ENCODE measurements at regions not wholly inside any gene's neighbourhood (a gene's known extent, or its start where the extent isn't known, plus 50 kb on each side); places are given as distances from the start of the nearest gene placed in this dataset.

- ChIA-PET CTCF (interaction anchor here (1.2 kb wide), 2 partner anchors 22 to 38 kb away, joined by 3 to 4 read pairs; no protein-coding TSS in a partner anchor), POLR2A (no interaction called here)
- no peak overlapping the region for H3K27ac Mint-ChIP-seq
- DNase-seq (ENCODE audit: low spot score): no peak
- H3K27me3 Mint-ChIP-seq (ENCODE audit: low read depth): peaks cover 6% of the 10 kb centered on the region; the same call in 1 of the 2 replicates
- H3K9me3 Mint-ChIP-seq: no peaks in the 10 kb centered on the region; the same call in 1 of the 2 replicates
- ATAC-seq: no peak
- TF ChIP-seq SMAD4 (CRISPR knock-in tag; IDR thresholded peaks at IDR 0.05): no peak
- no peak for TF ChIP-seq ATF6 (CRISPR knock-in tag; IDR thresholded peaks at IDR 0.05)
- no peak for TF ChIP-seq ZNF281 (CRISPR knock-in tag; IDR thresholded peaks at IDR 0.05)
- TF ChIP-seq USF1 (CRISPR knock-in tag; IDR thresholded peaks at IDR 0.05): no peak
- no peak for TF ChIP-seq ESRRA (CRISPR knock-in tag; IDR thresholded peaks at IDR 0.05; ENCODE audit: borderline replicate concordance)
- no peak for TF ChIP-seq EMX1 (CRISPR knock-in tag; IDR thresholded peaks at IDR 0.05)
- no peak for TF ChIP-seq SP1 (CRISPR knock-in tag; conservative IDR thresholded peaks at IDR 0.05)
- no peak for TF ChIP-seq ZBTB21 (CRISPR knock-in tag; IDR thresholded peaks at IDR 0.05; ENCODE audit: borderline replicate concordance)
- TF ChIP-seq IRF1 (CRISPR knock-in tag; IDR thresholded peaks at IDR 0.05): no peak
- no peak for TF ChIP-seq MLX (CRISPR knock-in tag; IDR thresholded peaks at IDR 0.05)
- TF ChIP-seq ZNF512 (CRISPR knock-in tag; IDR thresholded peaks at IDR 0.05; ENCODE audit: borderline replicate concordance): no peak
- TF ChIP-seq RORB (CRISPR knock-in tag; IDR thresholded peaks at IDR 0.05): no peak
- TF ChIP-seq MAX (CRISPR knock-in tag; IDR thresholded peaks at IDR 0.05): no peak
- TF ChIP-seq NFE2L1 (CRISPR knock-in tag; IDR thresholded peaks at IDR 0.05): no peak
- no peak for TF ChIP-seq HMGXB4 (CRISPR knock-in tag; IDR thresholded peaks at IDR 0.05)
- no peak for TF ChIP-seq ZSCAN18 (CRISPR knock-in tag; IDR thresholded peaks at IDR 0.05)
- TF ChIP-seq USF2 (CRISPR knock-in tag; IDR thresholded peaks at IDR 0.05): no peak
- H3K4me1 Mint-ChIP-seq: peaks cover 34% of the 10 kb centered on the region
- H3K36me3 Mint-ChIP-seq: no peaks in the 10 kb centered on the region
- no peak overlapping the region for H3K4me3 Mint-ChIP-seq
Measured at GRCh38 chr7:35747611-35748010, 52.7 kb upstream of the HERPUD2 start.

Measured in WTC11 (cell line).